Epithelial cell of proximal tubule (primary cell): ENCODE measurements at regions not wholly inside any gene's neighbourhood (a gene's known extent, or its start where the extent isn't known, plus 50 kb on each side); places are given as distances from the start of the nearest gene placed in this dataset.

Experiments used
- DNase-seq: peaks from one replicate; pipeline ENCODE4 v3.0.0-alpha.2; 2011; ENCODE audit warnings: low read depth
- H3K4me3 ChIP-seq: 2 replicates; pipeline ENCODE4 v1.5.1; 2011; ENCODE audit warnings: low read depth, mild to moderate bottlenecking, low read length
- TF ChIP-seq, protein P1 (sequence below): conservative IDR thresholded peaks from 2 replicates; pipeline ENCODE4 v1.5.1; 2012; ENCODE audit warnings: low read depth, mild to moderate bottlenecking, low read length

DNA sequence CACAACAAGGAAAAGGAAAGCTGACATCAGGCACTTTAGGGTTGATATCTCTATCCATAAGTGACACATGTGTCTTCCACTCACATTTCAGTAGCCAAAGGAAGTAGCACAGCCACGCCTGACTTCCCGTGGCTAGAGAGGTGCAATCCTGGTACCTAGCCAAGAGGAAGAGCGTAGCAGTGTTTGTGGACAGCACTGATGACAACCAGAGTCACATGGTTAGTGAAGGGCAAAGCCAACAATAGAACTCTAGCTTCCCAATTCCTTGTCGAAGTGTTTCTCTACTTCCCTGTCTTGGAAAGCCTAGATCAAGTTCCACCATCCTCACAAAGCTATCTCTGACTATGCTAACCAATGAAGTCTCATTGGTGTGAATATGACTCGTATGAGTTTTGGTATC, 189.2 kb downstream of the RSL24D1 start:
- TF ChIP-seq, protein P1, sequence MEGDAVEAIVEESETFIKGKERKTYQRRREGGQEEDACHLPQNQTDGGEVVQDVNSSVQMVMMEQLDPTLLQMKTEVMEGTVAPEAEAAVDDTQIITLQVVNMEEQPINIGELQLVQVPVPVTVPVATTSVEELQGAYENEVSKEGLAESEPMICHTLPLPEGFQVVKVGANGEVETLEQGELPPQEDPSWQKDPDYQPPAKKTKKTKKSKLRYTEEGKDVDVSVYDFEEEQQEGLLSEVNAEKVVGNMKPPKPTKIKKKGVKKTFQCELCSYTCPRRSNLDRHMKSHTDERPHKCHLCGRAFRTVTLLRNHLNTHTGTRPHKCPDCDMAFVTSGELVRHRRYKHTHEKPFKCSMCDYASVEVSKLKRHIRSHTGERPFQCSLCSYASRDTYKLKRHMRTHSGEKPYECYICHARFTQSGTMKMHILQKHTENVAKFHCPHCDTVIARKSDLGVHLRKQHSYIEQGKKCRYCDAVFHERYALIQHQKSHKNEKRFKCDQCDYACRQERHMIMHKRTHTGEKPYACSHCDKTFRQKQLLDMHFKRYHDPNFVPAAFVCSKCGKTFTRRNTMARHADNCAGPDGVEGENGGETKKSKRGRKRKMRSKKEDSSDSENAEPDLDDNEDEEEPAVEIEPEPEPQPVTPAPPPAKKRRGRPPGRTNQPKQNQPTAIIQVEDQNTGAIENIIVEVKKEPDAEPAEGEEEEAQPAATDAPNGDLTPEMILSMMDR = no peak
- DNase-seq = no peak
- no peak overlapping the region for H3K4me3 ChIP-seq

DNA sequence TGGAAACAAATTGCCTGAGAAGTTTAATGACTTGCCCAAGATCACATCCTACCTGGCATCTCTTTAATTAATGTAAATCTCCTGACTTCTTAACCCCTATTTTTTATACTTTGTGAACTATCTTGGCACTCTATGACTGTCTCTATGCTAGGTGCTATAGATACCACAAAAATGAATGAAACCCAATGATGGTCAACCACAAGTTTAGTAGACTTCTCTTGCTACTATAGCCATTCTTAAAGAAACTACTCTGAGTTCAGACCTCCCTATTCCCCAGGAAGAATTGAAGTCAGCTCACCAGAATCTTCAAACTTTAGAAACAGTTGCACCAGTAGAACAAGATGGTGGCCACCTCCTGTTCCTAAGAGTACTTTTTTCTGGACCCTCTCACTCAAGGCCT, 191.1 kb downstream of the RSL24D1 start:
- TF ChIP-seq, protein P1 = no peak
- DNase-seq = no peak
- H3K4me3 ChIP-seq = no peak overlapping the region

DNA sequence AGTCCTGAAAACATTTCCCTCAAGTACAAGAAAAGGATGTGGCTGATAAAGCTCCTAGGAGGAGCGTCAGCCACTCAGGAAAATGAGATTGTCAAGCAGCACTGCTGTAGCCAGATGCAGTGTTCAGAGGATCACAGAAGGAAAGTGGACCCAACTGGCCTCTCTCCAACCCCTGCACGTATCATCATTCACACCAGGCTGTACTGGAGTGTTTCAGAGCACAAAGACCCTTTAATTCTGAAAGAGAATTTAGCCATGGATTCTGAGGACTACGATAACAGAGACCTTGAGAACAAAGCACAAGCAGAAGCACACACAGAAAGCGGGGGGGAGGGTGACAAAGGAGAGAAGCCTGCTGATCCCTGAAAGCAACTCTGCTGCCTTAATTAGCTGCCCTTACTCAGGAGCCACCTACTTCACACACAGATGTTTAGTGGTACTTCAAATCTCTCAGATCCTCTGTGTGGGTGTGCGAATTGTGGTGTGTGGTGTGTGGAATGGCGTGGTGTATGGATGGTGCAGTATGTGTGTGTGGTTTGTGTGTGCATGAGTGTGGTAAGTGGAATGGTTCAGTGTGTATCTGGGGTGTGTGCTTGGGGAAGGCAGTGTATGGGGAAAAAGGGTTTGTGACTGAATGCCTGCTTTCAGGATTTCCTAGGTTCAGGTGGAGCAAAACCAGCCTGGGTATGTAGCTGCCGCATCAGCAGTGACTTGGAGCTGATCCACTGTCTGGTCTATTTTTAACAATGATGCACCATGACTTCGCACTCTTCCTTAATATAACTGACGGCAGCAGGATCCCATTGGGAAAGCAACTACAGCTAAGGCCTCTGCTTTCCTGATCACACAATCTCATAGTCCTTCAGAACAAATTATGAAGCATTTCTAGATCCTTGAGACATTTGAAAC, 192.5 kb downstream of the RSL24D1 start:
- no peak overlapping the region for H3K4me3 ChIP-seq
- TF ChIP-seq, protein P1 = no peak
- DNase-seq = no peak

DNA sequence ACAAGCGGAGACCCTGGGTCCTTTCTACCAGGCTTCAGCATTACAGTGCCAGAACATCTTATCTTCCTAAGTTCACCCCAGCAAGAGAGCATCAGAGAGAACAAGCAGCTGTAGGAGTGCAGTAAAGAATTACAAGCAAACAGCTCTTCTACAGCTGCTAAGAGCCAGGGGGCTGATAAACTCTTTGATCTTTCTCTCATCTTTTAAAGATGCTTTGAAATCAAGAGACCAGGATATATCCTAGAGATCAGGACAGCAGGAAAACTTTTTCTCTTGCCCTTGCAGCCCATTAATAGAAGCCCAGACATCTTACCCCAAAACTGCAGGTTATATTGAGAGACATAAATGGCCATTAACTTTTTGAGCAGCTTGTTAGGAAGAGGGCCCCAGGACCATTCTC, 198.1 kb downstream of the RSL24D1 start:
- H3K4me3 ChIP-seq = no peak overlapping the region
- DNase-seq = no peak
- TF ChIP-seq, protein P1 = no peak

DNA sequence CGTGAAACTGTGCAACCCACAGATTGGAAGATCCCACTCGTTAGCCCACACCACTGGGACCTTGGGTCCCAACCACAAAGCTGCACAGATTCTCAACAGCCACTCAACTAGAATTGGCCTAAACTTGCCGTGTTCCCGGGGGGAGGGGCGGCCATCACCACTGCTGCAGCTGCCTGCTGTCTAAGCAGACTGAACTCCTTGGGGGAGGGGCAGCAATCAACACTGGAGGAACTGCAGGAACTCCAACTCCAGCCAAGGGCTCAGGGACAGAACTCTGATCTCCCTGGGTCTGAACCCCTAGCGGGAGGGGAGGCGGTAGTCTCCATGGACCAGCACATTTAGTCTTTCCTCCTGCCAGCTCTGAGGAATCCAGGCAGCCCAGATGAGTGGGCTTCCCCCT, 205.9 kb downstream of the RSL24D1 start:
- DNase-seq = no peak
- TF ChIP-seq, protein P1 = no peak
- no peak overlapping the region for H3K4me3 ChIP-seq

DNA sequence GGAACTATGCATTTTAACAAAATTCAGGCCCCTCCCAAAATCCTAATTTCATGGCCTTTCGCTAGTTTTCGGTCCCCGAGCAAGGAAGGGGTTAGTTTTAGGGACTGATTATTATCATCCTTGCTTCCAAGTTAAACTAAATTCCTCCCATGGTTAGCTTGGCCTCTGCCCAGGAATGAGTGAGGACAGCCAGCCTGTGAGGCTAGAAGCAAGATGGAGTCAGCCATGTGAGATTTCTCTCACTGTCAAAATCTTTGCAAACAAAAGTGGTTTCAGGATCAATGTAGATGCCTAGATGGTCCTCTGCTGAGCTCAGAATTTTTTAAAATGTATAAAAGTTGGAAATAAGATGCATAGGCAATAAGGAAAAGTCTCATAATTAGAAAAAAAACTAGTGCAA, 208.9 kb downstream of the RSL24D1 start:
- DNase-seq = no peak
- TF ChIP-seq, protein P1 = no peak
- H3K4me3 ChIP-seq = no peak overlapping the region

DNA sequence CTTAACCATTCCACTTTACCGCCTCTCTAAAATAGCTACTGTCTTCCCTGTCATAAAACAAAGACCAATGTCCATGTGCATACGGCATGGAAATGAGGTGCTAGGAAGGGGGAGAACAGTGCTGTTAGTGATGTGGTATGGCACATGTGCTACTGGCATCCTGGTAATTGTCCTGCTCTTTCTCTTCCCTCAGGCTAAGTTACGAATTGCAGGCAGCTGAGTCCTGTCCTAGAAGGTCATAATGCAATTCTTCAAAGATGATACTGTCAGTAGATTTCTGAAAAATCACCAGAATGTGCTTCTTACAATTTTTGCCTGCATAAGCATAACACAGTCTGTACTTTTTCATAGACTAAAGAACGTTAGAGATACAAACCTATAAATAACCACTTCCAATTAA, 216.8 kb downstream of the RSL24D1 start:
- H3K4me3 ChIP-seq = no peak overlapping the region
- TF ChIP-seq, protein P1 = no peak
- DNase-seq = no peak
